ENCODE measurements at regions not wholly inside any gene's neighbourhood (a gene's known extent, or its start where the extent isn't known, plus 50 kb on each side); places are given as distances from the start of the nearest gene placed in this dataset.

DNA sequence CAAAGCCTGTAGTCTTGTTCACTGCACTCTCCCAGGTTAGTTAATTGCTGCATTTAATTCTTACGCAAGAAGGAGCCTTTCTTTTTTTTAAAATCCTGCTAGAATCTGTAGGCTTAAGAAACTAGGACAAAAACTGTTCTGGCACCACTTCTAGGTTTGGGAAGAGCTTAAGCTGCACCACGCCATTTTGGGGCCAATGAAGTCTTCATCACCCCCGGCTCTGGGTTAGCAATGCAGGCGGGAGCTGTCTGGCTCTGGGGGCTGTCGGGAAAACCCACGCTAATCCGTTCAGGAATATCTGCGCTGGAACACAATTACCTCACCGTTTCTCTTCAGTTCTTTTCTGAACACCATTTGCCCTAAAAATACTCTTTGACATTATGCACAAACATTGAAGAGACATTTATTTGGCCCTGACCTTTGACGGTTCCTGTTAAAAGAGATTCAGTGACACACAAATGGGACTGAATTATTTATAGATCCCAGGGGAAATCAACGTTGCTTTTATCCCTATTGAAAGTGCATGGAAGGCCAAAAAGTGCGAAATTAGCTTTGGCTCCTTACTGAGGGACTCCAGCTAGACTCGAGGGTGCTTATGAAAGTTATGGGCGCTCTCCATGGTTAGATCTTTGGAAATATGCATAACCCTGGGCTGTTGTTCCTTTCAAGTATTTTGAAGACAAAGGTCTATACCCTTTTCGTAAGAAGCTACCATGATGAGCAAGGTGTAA is 249.2 kb downstream of the HAPSTR1 start:
- Histone ChIP-seq H4K20me1 (ENCODE audit: insufficient read depth, low read length) (no peaks in the 10 kb centered on the region), H3K9ac (ENCODE audit: low read depth, low read length) (no peak overlapping the region), H3K27me3 (ENCODE audit: insufficient read depth, low read length, poor library complexity) (peaks cover 5% of the 10 kb centered on the region), H3K4me1 (ENCODE audit: insufficient read depth, low read length) (no peaks in the 10 kb centered on the region), H3K4me3 (ENCODE audit: low read depth in 1 of 2, low read length in 2 of 2) (no peak overlapping the region), H3K79me2 (ENCODE audit: insufficient read depth, low read length) (no peaks in the 10 kb centered on the region), H2AFZ (ENCODE audit: low read depth, low read length) (no peak overlapping the region), H3K4me2 (ENCODE audit: insufficient read depth, low read length) (no peak overlapping the region), H3K9me3 (ENCODE audit: insufficient read depth, low read length, severe bottlenecking) (no peaks in the 10 kb centered on the region), H3K27ac (ENCODE audit: low read length) (no peak overlapping the region), H3K36me3 (ENCODE audit: insufficient read depth, low read length) (no peaks in the 10 kb centered on the region)
- no peak for TF ChIP-seq EZH2 (IDR thresholded peaks at IDR 0.05; ENCODE audit: borderline replicate concordance, low read depth, low read length, severe bottlenecking)
- TF ChIP-seq, protein P1, sequence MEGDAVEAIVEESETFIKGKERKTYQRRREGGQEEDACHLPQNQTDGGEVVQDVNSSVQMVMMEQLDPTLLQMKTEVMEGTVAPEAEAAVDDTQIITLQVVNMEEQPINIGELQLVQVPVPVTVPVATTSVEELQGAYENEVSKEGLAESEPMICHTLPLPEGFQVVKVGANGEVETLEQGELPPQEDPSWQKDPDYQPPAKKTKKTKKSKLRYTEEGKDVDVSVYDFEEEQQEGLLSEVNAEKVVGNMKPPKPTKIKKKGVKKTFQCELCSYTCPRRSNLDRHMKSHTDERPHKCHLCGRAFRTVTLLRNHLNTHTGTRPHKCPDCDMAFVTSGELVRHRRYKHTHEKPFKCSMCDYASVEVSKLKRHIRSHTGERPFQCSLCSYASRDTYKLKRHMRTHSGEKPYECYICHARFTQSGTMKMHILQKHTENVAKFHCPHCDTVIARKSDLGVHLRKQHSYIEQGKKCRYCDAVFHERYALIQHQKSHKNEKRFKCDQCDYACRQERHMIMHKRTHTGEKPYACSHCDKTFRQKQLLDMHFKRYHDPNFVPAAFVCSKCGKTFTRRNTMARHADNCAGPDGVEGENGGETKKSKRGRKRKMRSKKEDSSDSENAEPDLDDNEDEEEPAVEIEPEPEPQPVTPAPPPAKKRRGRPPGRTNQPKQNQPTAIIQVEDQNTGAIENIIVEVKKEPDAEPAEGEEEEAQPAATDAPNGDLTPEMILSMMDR (IDR thresholded peaks at IDR 0.05; ENCODE audit: borderline replicate concordance, extremely low read depth, low read length, poor library complexity, severe bottlenecking), result no peak
- ATAC-seq (ENCODE audit: insufficient read depth, low read depth) (no peak), DNase-seq (no peak)

DNA sequence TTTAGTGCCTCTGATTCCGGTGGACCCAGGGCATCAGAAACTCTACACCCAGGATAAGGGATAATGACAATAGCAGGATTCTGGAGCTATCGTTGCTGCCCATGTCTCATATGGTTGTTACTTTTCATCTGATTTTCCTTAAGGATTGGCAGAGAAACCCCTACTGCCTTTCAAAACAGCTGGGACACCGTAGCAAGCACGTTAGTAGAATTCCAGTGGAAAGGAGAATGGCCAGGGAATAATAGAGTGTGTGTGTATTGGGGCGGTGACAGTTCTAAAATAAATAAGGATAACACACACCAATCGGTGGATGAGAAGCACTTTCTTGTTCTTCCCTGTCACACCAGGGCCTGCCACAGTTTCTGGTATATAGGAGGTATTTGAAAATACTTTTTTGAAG is 251.8 kb downstream of the HAPSTR1 start:
- no peak overlapping the region for H3K4me2 ChIP-seq (ENCODE audit: insufficient read depth, low read length)
- H2AFZ ChIP-seq (ENCODE audit: low read depth, low read length), result no peak overlapping the region
- TF ChIP-seq, protein P1 (IDR thresholded peaks at IDR 0.05; ENCODE audit: borderline replicate concordance, extremely low read depth, low read length, poor library complexity, severe bottlenecking), result no peak
- no peak for TF ChIP-seq EZH2 (IDR thresholded peaks at IDR 0.05; ENCODE audit: borderline replicate concordance, low read depth, low read length, severe bottlenecking)
- no peak for DNase-seq
- no peak overlapping the region for H3K4me3 ChIP-seq (ENCODE audit: low read depth in 1 of 2, low read length in 2 of 2)
- H3K79me2 ChIP-seq (ENCODE audit: insufficient read depth, low read length), result no peaks in the 10 kb centered on the region
- H3K9ac ChIP-seq (ENCODE audit: low read depth, low read length), result no peak overlapping the region
- no peaks in the 10 kb centered on the region for H3K36me3 ChIP-seq (ENCODE audit: insufficient read depth, low read length)
- peaks cover 5% of the 10 kb centered on the region for H3K27me3 ChIP-seq (ENCODE audit: insufficient read depth, low read length, poor library complexity)
- H3K27ac ChIP-seq (ENCODE audit: low read length), result no peak overlapping the region
- H3K4me1 ChIP-seq (ENCODE audit: insufficient read depth, low read length), result no peaks in the 10 kb centered on the region
- H3K9me3 ChIP-seq (ENCODE audit: insufficient read depth, low read length, severe bottlenecking), result no peaks in the 10 kb centered on the region
- ATAC-seq (ENCODE audit: insufficient read depth, low read depth), result no peak
- no peaks in the 10 kb centered on the region for H4K20me1 ChIP-seq (ENCODE audit: insufficient read depth, low read length)

DNA sequence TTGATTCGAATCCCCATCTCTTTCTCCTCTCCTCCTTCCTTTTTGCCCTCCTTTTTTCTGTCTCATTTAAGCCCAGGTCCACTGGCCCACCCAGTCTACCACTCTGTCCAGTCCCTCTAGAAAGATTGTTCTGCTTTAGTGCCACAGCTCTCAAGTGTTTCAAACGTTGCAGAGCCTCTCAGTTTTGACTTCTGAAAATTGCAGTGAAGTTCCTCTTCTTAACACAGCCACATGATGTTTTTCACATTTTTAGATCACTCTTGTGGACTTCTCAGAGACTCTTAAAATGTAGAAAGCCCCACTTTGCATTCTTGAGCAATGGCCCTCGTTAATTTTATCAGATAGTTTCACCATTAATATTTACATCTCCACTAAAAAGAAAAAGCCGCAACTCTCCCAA is 253.1 kb downstream of the HAPSTR1 start:
- no peak overlapping the region for H3K9ac ChIP-seq (ENCODE audit: low read depth, low read length)
- DNase-seq, result no peak
- H3K4me3 ChIP-seq (ENCODE audit: low read depth in 1 of 2, low read length in 2 of 2), result no peak overlapping the region
- ATAC-seq (ENCODE audit: insufficient read depth, low read depth), result no peak
- no peaks in the 10 kb centered on the region for H4K20me1 ChIP-seq (ENCODE audit: insufficient read depth, low read length)
- peaks cover 5% of the 10 kb centered on the region for H3K27me3 ChIP-seq (ENCODE audit: insufficient read depth, low read length, poor library complexity)
- H3K27ac ChIP-seq (ENCODE audit: low read length), result no peak overlapping the region
- no peak for TF ChIP-seq EZH2 (IDR thresholded peaks at IDR 0.05; ENCODE audit: borderline replicate concordance, low read depth, low read length, severe bottlenecking)
- TF ChIP-seq, protein P1 (IDR thresholded peaks at IDR 0.05; ENCODE audit: borderline replicate concordance, extremely low read depth, low read length, poor library complexity, severe bottlenecking), result no peak
- H3K36me3 ChIP-seq (ENCODE audit: insufficient read depth, low read length), result no peaks in the 10 kb centered on the region
- no peaks in the 10 kb centered on the region for H3K9me3 ChIP-seq (ENCODE audit: insufficient read depth, low read length, severe bottlenecking)
- H3K4me1 ChIP-seq (ENCODE audit: insufficient read depth, low read length), result no peaks in the 10 kb centered on the region
- no peak overlapping the region for H3K4me2 ChIP-seq (ENCODE audit: insufficient read depth, low read length)
- H2AFZ ChIP-seq (ENCODE audit: low read depth, low read length), result no peak overlapping the region
- no peaks in the 10 kb centered on the region for H3K79me2 ChIP-seq (ENCODE audit: insufficient read depth, low read length)

Measured in DND-41 (cell line).